A549 (cell line): ENCODE measurements at regions not wholly inside any gene's neighbourhood (a gene's known extent, or its start where the extent isn't known, plus 50 kb on each side); places are given as distances from the start of the nearest gene placed in this dataset.

Source experiments
- ATOH8 ChIP-seq: fragments of 250-450 bp; sonication (Bioruptor Pico); IDR thresholded peaks from 2 replicates; pipeline ENCODE4 v1.5.0; 2020; ENCODE audit warnings: low read depth, mild to moderate bottlenecking, moderate library complexity
- CTCF ChIP-seq: fragments of >200 bp; sonication (Bioruptor Twin); formaldehyde crosslinking; IDR thresholded peaks from 3 replicates; pipeline ENCODE4 v1.5.1; 2016
- EP300 ChIP-seq, 2 experiments: fragments of >200 bp; sonication (Bioruptor Twin); formaldehyde crosslinking; IDR thresholded peaks; 2 replicates in 1 of 2; 3 replicates in 1 of 2; pipeline ENCODE4 v1.6.1; 2016 to 2017
- POLR2A ChIP-seq: IDR thresholded peaks from 2 replicates; pipeline ENCODE4 v1.6.1; 2012; ENCODE audit warnings: mild to moderate bottlenecking, low read length
- ZNF302 ChIP-seq: fragments of 250-450 bp; sonication (Bioruptor Pico); IDR thresholded peaks from 2 replicates; pipeline ENCODE4 v1.9.0; 2021; ENCODE audit warnings: inconsistent platforms, mild to moderate bottlenecking, moderate library complexity

GRCh38 chrX:150254909-150255308 lies 108.2 kb upstream of the MAMLD1 start:
- no peak for TF ChIP-seq ATOH8 (CRISPR knock-in tag)
- TF ChIP-seq CTCF: no peak
- TF ChIP-seq EP300 (IDR thresholded peaks at IDR 0.05): no peak
- no peak for TF ChIP-seq POLR2A
- TF ChIP-seq ZNF302 (CRISPR knock-in tag): no peak
